PC-9 (cell line): ENCODE measurements at regions not wholly inside any gene's neighbourhood (a gene's known extent, or its start where the extent isn't known, plus 50 kb on each side); places are given as distances from the start of the nearest gene placed in this dataset.

Experiments
- EZH2 ChIP-seq: fragments of 200-600 bp; sonication (generic); IDR thresholded peaks from 2 replicates; pipeline ENCODE4 v1.8.0; 2017; ENCODE audit warnings: antibody characterized with exemption, low read depth
- TF ChIP-seq, protein P1 (sequence below): fragments of 200-600 bp; sonication (generic); conservative IDR thresholded peaks from 2 replicates; pipeline ENCODE4 v1.6.1; 2017; ENCODE audit warnings: mixed run types, antibody characterized with exemption, mild to moderate bottlenecking, moderate library complexity

DNA sequence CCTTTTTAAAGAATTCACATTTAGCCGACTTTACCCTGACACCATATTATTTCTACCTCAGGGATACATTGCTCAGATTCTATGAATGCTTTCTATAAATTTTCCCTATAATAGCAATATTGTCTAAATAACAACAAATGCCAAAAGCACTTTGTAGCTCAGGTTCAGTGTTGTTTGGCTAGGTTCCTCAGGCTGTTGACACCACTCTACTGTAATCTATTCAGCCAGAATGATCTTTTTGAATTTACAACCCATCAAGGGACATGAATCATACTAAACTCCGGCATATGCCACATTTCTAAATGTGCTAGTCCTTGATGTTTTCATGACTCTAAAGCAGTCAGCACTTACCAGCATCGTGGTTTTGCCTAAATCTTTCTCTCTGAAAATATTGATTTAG, 641.5 kb upstream of the CDH10 start:
- TF ChIP-seq, protein P1, sequence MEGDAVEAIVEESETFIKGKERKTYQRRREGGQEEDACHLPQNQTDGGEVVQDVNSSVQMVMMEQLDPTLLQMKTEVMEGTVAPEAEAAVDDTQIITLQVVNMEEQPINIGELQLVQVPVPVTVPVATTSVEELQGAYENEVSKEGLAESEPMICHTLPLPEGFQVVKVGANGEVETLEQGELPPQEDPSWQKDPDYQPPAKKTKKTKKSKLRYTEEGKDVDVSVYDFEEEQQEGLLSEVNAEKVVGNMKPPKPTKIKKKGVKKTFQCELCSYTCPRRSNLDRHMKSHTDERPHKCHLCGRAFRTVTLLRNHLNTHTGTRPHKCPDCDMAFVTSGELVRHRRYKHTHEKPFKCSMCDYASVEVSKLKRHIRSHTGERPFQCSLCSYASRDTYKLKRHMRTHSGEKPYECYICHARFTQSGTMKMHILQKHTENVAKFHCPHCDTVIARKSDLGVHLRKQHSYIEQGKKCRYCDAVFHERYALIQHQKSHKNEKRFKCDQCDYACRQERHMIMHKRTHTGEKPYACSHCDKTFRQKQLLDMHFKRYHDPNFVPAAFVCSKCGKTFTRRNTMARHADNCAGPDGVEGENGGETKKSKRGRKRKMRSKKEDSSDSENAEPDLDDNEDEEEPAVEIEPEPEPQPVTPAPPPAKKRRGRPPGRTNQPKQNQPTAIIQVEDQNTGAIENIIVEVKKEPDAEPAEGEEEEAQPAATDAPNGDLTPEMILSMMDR, result no peak
- no peak for TF ChIP-seq EZH2
